ENCODE measurements at regions not wholly inside any gene's neighbourhood (a gene's known extent, or its start where the extent isn't known, plus 50 kb on each side); places are given as distances from the start of the nearest gene placed in this dataset.

DNA sequence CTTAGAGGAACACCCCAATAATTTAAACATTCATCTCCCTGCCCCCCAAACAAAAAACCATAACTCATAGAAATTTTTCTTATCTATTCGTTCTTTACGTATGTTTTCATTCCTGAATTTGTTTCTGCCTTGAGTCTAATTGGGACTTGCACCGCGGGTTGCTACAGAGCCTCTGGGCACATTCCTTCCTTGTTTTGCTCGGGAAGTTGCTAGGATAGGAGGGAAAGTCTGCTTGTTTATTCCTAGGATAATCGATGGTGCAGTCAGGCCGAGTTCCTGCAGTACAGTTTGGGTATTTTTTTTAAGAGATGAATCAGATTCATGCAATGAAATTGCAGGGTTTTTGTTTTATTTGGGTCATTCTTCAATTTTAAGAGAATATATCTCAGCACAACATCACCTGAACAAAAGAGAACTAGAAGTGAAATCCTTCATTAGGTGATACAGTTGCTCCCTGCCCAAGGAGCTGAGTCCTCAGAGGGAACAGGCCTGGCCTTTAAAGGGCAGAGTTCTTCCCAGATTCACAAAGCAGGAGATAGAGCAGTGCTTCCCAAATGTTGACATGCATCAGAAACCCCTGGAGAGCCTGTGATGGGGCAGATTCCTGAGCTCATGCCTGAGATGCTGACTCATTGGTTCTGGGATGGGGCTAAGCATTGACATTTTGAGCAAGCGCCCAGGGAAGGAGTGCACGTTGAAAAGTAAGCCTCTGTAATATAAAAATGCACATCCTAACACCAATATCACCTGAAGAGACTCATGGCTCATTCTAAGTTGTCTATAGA is 114.9 kb upstream of the FAM9B start:
- DNase-seq (ENCODE audit: low spot score) = peak; percentile 20
- H3K27me3 ChIP-seq = no peaks in the 10 kb centered on the region
- Mint-ChIP-seq H3K27me3 (ENCODE audit: insufficient read depth, low read depth) (peaks cover 9% of the 10 kb centered on the region), H3K9me3 (peaks cover 12% of the 10 kb centered on the region), H3K36me3 (no peaks in the 10 kb centered on the region), H3K4me3 (no peak overlapping the region), H3K4me1 (peaks cover 48% of the 10 kb centered on the region), H3K27ac (peak overlapping the region; percentile 37)
- no peaks in the 10 kb centered on the region for H4K20me1 ChIP-seq (ENCODE audit: low read depth)
- H3K4me2 ChIP-seq = no peak overlapping the region
- H3K79me2 ChIP-seq (ENCODE audit: low read depth) = no peaks in the 10 kb centered on the region
- peak overlapping the region; percentile 22 for H2AFZ ChIP-seq (replicated peaks)
- no peak overlapping the region for H3K27ac ChIP-seq
- peaks cover 16% of the 10 kb centered on the region for H3F3A ChIP-seq (ENCODE audit: low read depth)
- peaks cover 24% of the 10 kb centered on the region for H3K4me1 ChIP-seq
- H3K9ac ChIP-seq = no peak overlapping the region
- no peak for TF ChIP-seq EZH2 (IDR thresholded peaks at IDR 0.05)
- TF ChIP-seq EZH2phosphoT487 (IDR thresholded peaks at IDR 0.05) = no peak
- TF ChIP-seq, protein P1, sequence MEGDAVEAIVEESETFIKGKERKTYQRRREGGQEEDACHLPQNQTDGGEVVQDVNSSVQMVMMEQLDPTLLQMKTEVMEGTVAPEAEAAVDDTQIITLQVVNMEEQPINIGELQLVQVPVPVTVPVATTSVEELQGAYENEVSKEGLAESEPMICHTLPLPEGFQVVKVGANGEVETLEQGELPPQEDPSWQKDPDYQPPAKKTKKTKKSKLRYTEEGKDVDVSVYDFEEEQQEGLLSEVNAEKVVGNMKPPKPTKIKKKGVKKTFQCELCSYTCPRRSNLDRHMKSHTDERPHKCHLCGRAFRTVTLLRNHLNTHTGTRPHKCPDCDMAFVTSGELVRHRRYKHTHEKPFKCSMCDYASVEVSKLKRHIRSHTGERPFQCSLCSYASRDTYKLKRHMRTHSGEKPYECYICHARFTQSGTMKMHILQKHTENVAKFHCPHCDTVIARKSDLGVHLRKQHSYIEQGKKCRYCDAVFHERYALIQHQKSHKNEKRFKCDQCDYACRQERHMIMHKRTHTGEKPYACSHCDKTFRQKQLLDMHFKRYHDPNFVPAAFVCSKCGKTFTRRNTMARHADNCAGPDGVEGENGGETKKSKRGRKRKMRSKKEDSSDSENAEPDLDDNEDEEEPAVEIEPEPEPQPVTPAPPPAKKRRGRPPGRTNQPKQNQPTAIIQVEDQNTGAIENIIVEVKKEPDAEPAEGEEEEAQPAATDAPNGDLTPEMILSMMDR (IDR thresholded peaks at IDR 0.05) = no peak
- no peaks in the 10 kb centered on the region for H3K9me3 ChIP-seq (ENCODE audit: low read depth)
- H3K36me3 ChIP-seq = no peaks in the 10 kb centered on the region
- H3K4me3 ChIP-seq = no peak overlapping the region

DNA sequence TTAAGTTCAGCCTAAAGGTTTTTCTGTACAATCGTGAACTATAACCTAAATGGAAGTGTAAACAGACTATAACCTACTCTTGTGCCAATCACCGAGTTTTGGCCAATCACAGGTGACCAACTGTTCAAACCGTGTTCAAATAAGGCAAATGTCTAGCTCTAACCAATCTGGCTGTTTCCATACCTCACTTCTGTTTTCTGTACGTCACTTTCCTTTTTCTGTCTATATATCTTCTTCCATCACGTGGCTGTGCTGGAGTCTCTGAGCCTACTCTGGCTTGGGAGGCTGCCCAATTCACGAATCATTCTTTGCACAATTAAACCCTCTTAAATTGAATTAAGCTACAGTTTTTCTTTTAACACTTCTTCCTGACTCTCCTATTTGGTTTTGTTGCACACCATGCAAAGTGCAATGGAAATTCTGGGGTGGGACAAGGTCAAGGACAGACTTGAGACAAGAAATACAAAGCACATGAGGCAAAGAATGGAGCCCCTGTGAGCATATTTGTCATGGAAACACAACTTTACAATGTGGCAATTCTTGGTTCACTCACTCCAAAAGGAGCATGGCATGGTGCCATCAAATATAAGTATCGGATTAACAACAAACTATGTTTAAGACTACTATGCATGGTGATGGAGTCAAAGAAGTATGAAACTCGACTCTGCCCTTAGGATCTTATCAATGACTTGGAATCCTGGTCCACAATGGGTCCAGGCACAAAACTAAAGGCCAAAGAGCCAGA is 115.7 kb upstream of the FAM9B start:
- no peak overlapping the region for H3K27ac ChIP-seq
- Mint-ChIP-seq H3K27ac (no peak overlapping the region), H3K4me3 (no peak overlapping the region)

DNA sequence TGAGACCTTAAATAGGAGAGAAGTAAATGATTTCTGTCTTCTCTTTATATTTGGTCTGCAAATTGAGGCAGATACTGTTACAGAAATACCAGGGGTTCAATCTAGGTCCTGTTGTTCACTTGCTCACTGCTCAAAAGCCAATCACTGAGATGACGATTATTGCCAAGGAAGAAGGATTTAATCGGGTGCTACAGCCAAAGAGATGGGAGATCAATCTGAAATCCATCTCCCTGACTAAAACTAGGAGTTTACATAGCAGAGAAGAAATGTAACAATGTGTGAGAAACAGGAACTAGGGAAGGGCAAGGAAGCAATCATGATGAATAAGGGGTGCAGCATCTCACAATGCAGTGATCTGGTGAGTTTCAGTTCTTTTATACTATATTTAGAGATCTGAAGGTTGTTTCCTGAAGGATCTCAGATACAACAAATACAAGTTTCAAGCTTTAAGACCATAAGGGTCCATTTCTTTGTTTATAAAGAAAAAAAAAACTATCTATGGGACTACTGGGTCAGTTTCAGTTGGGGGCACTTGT is 117.9 kb upstream of the FAM9B start:
- no peaks in the 10 kb centered on the region for H3K9me3 ChIP-seq (ENCODE audit: low read depth)
- Mint-ChIP-seq H3K36me3 (no peaks in the 10 kb centered on the region), H3K4me1 (peaks cover 35% of the 10 kb centered on the region), H3K4me3 (no peak overlapping the region), H3K27ac (no peak overlapping the region), H3K27me3 (ENCODE audit: insufficient read depth, low read depth) (peaks cover 16% of the 10 kb centered on the region), H3K9me3 (peaks cover 12% of the 10 kb centered on the region)
- H3K4me3 ChIP-seq = no peak overlapping the region
- H3K4me1 ChIP-seq = peaks cover 21% of the 10 kb centered on the region
- H3K27ac ChIP-seq = no peak overlapping the region
- no peak overlapping the region for H3K9ac ChIP-seq
- no peak overlapping the region for H2AFZ ChIP-seq (replicated peaks)
- no peaks in the 10 kb centered on the region for H4K20me1 ChIP-seq (ENCODE audit: low read depth)
- H3K27me3 ChIP-seq = no peaks in the 10 kb centered on the region
- H3F3A ChIP-seq (ENCODE audit: low read depth) = peaks cover 16% of the 10 kb centered on the region
- TF ChIP-seq EZH2 (IDR thresholded peaks at IDR 0.05) = no peak
- TF ChIP-seq, protein P1 (IDR thresholded peaks at IDR 0.05) = no peak
- TF ChIP-seq EZH2phosphoT487 (IDR thresholded peaks at IDR 0.05) = no peak
- DNase-seq (ENCODE audit: low spot score) = no peak
- no peak overlapping the region for H3K4me2 ChIP-seq
- H3K36me3 ChIP-seq = no peaks in the 10 kb centered on the region
- no peaks in the 10 kb centered on the region for H3K79me2 ChIP-seq (ENCODE audit: low read depth)

More for the DNA sequence above, 115.7 kb upstream of the FAM9B start:
- Histone ChIP-seq H3K4me3 (no peak overlapping the region), H3F3A (ENCODE audit: low read depth) (peaks cover 16% of the 10 kb centered on the region), H3K36me3 (no peaks in the 10 kb centered on the region), H3K4me1 (peaks cover 24% of the 10 kb centered on the region), H3K27me3 (no peaks in the 10 kb centered on the region), H4K20me1 (ENCODE audit: low read depth) (no peaks in the 10 kb centered on the region), H3K9ac (no peak overlapping the region), H3K4me2 (no peak overlapping the region), H3K79me2 (ENCODE audit: low read depth) (no peaks in the 10 kb centered on the region), H2AFZ (replicated peaks) (no peak overlapping the region), H3K9me3 (ENCODE audit: low read depth) (no peaks in the 10 kb centered on the region)
- Mint-ChIP-seq H3K9me3 (peaks cover 10% of the 10 kb centered on the region), H3K36me3 (no peaks in the 10 kb centered on the region), H3K27me3 (ENCODE audit: insufficient read depth, low read depth) (peaks cover 11% of the 10 kb centered on the region), H3K4me1 (peaks cover 48% of the 10 kb centered on the region)
- TF ChIP-seq EZH2phosphoT487 (IDR thresholded peaks at IDR 0.05) = no peak
- TF ChIP-seq EZH2 (IDR thresholded peaks at IDR 0.05) = no peak
- TF ChIP-seq, protein P1 (IDR thresholded peaks at IDR 0.05) = no peak
- DNase-seq (ENCODE audit: low spot score) = no peak

Measured in neural progenitor cell (in vitro differentiated cells).